Progenitor cell of endocrine pancreas (in vitro differentiated cells): ENCODE measurements at regions not wholly inside any gene's neighbourhood (a gene's known extent, or its start where the extent isn't known, plus 50 kb on each side); places are given as distances from the start of the nearest gene placed in this dataset.

Source experiments
- DNase-seq: peaks from one replicate; pipeline ENCODE4 v3.0.0; 2021; ENCODE audit warnings: low spot score; ENCODE audit not compliant: unreplicated experiment
- H3K27ac Mint-ChIP-seq: 2 replicates; pipeline ENCODE4 v1.8.0; 2021; ENCODE audit warnings: mild to moderate bottlenecking, moderate library complexity, mixed read lengths
- H3K27me3 Mint-ChIP-seq: 2 replicates; pipeline ENCODE4 v1.8.0; 2021; ENCODE audit warnings: mixed read lengths
- H3K36me3 Mint-ChIP-seq: 2 replicates; pipeline ENCODE4 v1.8.0; 2022; ENCODE audit warnings: mixed read lengths; ENCODE audit not compliant: insufficient read depth
- H3K4me1 Mint-ChIP-seq: 2 replicates; pipeline ENCODE4 v1.8.0; 2021; ENCODE audit warnings: low read depth, mixed read lengths
- H3K4me3 Mint-ChIP-seq: 2 replicates; pipeline ENCODE4 v1.8.0; 2021; ENCODE audit warnings: low read depth, mild to moderate bottlenecking, moderate library complexity, mixed read lengths
- H3K9me3 Mint-ChIP-seq: 2 replicates; pipeline ENCODE4 v1.8.0; 2021; ENCODE audit warnings: low read depth, mixed read lengths
- CTCF ChIP-seq: fragments of 200-600 bp; sonication (generic); IDR thresholded peaks from one replicate; pipeline ENCODE4 v1.5.0; 2021; ENCODE audit warnings: antibody characterized with exemption, mild to moderate bottlenecking; ENCODE audit not compliant: unreplicated experiment

DNA sequence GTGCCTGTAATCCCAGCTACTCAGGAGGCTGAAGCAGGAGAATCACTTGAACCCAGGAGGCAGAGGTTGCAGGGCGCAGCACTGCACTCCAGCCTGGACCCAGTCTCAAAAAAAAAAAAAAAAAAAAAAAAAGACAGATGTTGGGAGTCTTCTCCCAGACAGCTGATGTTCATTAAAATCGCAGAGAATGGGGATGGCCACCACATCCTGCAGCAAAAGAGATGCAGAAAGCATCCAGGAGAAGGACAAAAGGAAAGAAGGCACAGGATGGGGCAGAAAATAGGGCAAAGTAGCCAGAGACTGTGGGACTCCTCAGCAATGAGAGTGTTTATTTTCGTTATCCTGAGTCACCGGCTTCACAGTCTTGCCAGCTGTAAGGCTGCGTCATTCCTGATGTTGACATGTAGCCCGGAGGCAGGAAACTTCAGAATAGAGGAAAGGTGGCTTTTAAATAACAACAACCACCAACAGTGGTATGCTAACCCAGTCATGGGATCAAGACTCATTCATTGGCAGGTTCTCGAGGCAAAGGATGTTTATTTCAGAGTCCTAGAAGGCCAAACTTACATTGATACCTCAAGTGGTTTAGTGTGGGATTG, 149.5 kb upstream of the SVIL start:
- no peak overlapping the region for H3K4me3 Mint-ChIP-seq
- H3K36me3 Mint-ChIP-seq, result no peaks in the 10 kb centered on the region
- no peak for TF ChIP-seq CTCF
- peaks cover 4% of the 10 kb centered on the region for H3K9me3 Mint-ChIP-seq
- DNase-seq, result no peak
- no peaks in the 10 kb centered on the region for H3K4me1 Mint-ChIP-seq
- H3K27me3 Mint-ChIP-seq, result peaks cover 12% of the 10 kb centered on the region
- no peak overlapping the region for H3K27ac Mint-ChIP-seq

DNA sequence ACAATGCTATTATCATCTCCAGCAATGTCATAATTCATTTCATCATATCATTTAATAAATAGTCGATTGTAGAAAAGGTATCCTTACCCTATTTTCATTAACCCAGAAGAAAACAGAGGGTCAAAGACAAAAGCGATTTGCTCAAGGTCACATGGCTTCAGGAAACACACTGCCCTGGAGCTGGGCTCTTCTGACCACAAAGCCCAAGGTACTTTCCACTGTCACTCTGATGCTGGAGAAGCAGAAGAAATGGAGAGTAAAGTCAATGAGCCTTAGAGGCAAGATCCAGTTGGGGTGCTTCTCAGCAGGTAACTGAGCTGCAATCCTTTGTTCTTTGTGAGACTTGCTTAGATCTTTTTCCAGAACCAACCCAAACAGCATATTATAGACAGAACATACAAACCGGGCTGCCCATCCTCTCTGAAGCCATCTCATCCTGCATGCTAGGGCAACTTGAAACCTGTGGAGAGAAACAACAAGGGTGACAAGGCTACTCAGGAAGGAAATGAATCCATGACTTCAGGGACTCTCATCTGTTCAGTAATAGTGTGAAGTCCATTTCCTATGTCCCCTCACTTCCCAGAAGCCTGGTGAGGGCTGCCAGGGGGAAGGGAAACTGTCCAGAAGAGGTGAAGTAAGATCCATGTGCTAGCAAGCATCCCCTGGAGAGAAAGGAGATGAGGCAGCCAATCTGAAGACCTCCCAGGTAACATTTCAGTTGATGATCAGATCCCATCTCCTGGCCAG, 148.6 kb upstream of the SVIL start:
- no peak for TF ChIP-seq CTCF
- H3K27me3 Mint-ChIP-seq, result peaks cover 17% of the 10 kb centered on the region
- peaks cover 5% of the 10 kb centered on the region for H3K9me3 Mint-ChIP-seq
- H3K4me1 Mint-ChIP-seq, result no peaks in the 10 kb centered on the region
- no peak overlapping the region for H3K27ac Mint-ChIP-seq
- DNase-seq, result no peak
- no peak overlapping the region for H3K4me3 Mint-ChIP-seq
- no peaks in the 10 kb centered on the region for H3K36me3 Mint-ChIP-seq

DNA sequence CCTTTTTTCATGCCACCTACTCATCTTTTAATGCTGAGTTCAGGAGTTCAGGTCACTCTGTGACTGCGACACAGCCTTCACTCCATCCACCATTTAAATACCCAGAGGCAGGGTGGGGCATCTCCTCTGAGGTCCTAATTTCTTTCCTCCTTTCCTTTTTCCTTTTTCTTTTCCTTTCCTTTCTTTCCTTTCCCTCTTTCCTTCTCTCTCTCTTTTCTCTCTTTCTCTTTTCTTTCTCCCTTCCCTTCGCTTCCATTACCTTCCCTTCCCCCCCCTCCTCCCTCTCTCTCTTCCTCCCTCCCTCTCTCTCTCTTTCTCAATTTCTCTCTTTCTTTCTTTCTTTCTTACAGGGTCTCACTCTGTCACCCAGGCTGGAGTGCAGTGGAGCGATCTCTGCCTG, 145.9 kb upstream of the SVIL start:
- Mint-ChIP-seq H3K36me3 (no peaks in the 10 kb centered on the region), H3K9me3 (peaks cover 4% of the 10 kb centered on the region), H3K27me3 (peaks cover 20% of the 10 kb centered on the region), H3K4me1 (no peaks in the 10 kb centered on the region), H3K27ac (no peak overlapping the region), H3K4me3 (no peak overlapping the region)
- no peak for TF ChIP-seq CTCF
- DNase-seq, result no peak

DNA sequence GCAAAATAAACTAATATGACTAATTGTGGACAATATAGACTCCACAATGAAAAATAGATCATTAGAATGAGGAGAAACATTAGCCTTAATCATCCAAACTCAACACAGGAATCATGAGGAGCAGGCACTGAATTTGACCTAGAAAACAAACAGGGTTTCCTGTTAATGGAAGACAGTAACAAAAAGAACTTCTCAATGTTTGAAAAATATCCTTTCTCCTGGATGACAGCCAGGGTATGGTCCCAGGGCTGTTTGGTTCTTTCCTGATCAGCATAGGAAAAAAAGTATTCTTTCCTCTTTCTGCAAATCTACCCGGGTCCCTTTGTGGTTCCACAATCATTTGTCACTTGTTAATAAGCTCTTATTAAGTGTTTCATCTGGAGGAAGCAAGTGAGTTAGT, 145.3 kb upstream of the SVIL start:
- Mint-ChIP-seq H3K27ac (no peak overlapping the region), H3K27me3 (peaks cover 20% of the 10 kb centered on the region), H3K4me1 (no peaks in the 10 kb centered on the region), H3K4me3 (no peak overlapping the region), H3K36me3 (no peaks in the 10 kb centered on the region), H3K9me3 (peaks cover 4% of the 10 kb centered on the region)
- DNase-seq, result no peak
- no peak for TF ChIP-seq CTCF

DNA sequence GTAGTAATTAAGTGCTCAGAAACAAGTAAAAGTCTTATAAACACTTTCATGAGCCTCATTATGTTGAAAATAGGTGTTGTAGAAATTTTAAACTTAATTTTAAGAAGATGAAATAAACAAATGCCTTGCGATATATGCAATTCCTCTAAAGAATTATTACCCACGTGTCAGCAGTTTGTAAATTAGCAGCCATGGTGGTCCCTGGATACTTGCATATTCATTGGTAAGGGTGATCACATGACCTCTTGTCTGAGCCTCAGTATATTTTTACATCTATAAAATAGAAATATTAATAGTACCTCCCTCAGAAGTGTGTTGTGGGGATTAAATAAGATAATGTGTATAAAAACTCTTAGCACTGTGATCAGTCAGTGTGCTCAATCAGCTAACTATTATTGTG, 141.5 kb upstream of the SVIL start:
- Mint-ChIP-seq H3K27me3 (peaks cover 14% of the 10 kb centered on the region), H3K4me1 (no peaks in the 10 kb centered on the region), H3K4me3 (no peak overlapping the region), H3K9me3 (peaks cover 4% of the 10 kb centered on the region), H3K27ac (no peak overlapping the region), H3K36me3 (no peaks in the 10 kb centered on the region)
- no peak for TF ChIP-seq CTCF
- DNase-seq, result no peak
